ENCODE measurements at regions not wholly inside any gene's neighbourhood (a gene's known extent, or its start where the extent isn't known, plus 50 kb on each side); places are given as distances from the start of the nearest gene placed in this dataset.

DNA sequence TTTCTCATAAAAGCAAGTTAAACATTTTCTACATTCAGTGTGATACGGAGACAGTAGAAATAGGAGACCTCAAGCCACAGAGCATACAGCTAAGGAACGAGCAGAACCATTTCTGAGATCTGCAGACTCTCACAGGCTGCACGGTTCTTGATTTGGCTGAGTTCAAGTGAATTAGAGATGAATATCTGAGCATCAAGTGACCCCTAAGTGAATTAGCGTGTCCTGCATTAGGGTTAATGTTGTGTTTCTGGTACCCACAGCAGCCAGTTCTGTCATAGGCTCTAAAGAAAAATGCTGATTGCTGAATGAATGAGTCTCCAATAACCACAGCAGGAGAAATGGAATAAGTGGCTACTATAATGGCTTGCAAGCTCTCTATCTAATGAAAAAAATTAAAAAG lies 265.9 kb upstream of the SYT4 start:
- intact Hi-C loops (cut with DNase I, micrococcal nuclease), result no loop called here
- Mint-ChIP-seq H3K9me3 (peaks cover 4% of the 10 kb centered on the region), H3K36me3 (ENCODE audit: low read depth) (no peaks in the 10 kb centered on the region), H3K27me3 (no peaks in the 10 kb centered on the region), H3K27ac (no peak overlapping the region), H3K4me3 (no peak overlapping the region), H3K4me1 (ENCODE audit: low read depth) (no peaks in the 10 kb centered on the region)
- ATAC-seq (ENCODE audit: poor library complexity) (no peak), DNase-seq (no peak)
- ChIA-PET POLR2A (no interaction called here), CTCF (no interaction called here)
- Histone ChIP-seq H3K4me3 (ENCODE audit: low read length) (no peak overlapping the region), H3K9me3 (ENCODE audit: control insufficient read depth in 1 of 2, insufficient read depth in 1 of 2, low read length in 2 of 2) (no peaks in the 10 kb centered on the region), H3K36me3 (ENCODE audit: insufficient read depth, low read length) (no peaks in the 10 kb centered on the region), H3K4me1 (ENCODE audit: insufficient read depth, low read length) (no peaks in the 10 kb centered on the region), H3K27me3 (ENCODE audit: control insufficient read depth in 1 of 2, insufficient read depth in 2 of 2, low read length in 2 of 2) (no peaks in the 10 kb centered on the region), H3K27ac (ENCODE audit: low read depth in 1 of 2, low read length in 2 of 2) (no peak overlapping the region)
- TF ChIP-seq, protein P1, sequence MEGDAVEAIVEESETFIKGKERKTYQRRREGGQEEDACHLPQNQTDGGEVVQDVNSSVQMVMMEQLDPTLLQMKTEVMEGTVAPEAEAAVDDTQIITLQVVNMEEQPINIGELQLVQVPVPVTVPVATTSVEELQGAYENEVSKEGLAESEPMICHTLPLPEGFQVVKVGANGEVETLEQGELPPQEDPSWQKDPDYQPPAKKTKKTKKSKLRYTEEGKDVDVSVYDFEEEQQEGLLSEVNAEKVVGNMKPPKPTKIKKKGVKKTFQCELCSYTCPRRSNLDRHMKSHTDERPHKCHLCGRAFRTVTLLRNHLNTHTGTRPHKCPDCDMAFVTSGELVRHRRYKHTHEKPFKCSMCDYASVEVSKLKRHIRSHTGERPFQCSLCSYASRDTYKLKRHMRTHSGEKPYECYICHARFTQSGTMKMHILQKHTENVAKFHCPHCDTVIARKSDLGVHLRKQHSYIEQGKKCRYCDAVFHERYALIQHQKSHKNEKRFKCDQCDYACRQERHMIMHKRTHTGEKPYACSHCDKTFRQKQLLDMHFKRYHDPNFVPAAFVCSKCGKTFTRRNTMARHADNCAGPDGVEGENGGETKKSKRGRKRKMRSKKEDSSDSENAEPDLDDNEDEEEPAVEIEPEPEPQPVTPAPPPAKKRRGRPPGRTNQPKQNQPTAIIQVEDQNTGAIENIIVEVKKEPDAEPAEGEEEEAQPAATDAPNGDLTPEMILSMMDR (IDR thresholded peaks at IDR 0.05), result no peak

DNA sequence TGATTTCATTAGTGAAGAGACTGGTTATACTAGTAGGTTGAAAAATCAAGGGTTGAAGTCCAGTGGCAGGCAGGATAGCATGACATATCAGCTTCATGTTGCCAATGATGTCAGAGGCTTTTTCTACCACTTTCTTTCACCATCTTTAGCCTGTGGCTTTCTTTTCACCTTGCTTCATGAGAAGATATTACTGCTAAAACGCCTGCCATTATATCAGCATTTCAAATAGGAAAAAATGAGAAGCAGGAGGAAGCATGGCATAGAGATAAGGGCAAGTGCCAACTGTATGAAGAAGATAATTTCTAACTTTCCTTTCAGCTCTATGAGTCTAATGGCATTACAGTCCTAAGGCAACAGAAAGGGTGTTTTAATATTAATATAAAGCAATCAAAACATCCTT lies 270.2 kb upstream of the SYT4 start:
- Mint-ChIP-seq H3K4me3 (no peak overlapping the region), H3K9me3 (peaks cover 14% of the 10 kb centered on the region), H3K36me3 (ENCODE audit: low read depth) (no peaks in the 10 kb centered on the region), H3K27me3 (no peaks in the 10 kb centered on the region), H3K4me1 (ENCODE audit: low read depth) (no peaks in the 10 kb centered on the region), H3K27ac (no peak overlapping the region)
- TF ChIP-seq, protein P1 (IDR thresholded peaks at IDR 0.05), result no peak
- Histone ChIP-seq H3K27me3 (ENCODE audit: control insufficient read depth in 1 of 2, insufficient read depth in 2 of 2, low read length in 2 of 2) (no peaks in the 10 kb centered on the region), H3K4me3 (ENCODE audit: low read length) (no peak overlapping the region), H3K36me3 (ENCODE audit: insufficient read depth, low read length) (no peaks in the 10 kb centered on the region), H3K27ac (ENCODE audit: low read depth in 1 of 2, low read length in 2 of 2) (no peak overlapping the region), H3K9me3 (ENCODE audit: control insufficient read depth in 1 of 2, insufficient read depth in 1 of 2, low read length in 2 of 2) (peaks cover 5 to 6% of the 10 kb centered on the region in 2 experiments), H3K4me1 (ENCODE audit: insufficient read depth, low read length) (no peaks in the 10 kb centered on the region)
- no peak for DNase-seq
- CTCF ChIA-PET, result no interaction called here
- intact Hi-C loops (cut with DNase I, micrococcal nuclease), result no loop called here
- POLR2A ChIA-PET, result no interaction called here
- no peak for ATAC-seq (ENCODE audit: poor library complexity)

DNA sequence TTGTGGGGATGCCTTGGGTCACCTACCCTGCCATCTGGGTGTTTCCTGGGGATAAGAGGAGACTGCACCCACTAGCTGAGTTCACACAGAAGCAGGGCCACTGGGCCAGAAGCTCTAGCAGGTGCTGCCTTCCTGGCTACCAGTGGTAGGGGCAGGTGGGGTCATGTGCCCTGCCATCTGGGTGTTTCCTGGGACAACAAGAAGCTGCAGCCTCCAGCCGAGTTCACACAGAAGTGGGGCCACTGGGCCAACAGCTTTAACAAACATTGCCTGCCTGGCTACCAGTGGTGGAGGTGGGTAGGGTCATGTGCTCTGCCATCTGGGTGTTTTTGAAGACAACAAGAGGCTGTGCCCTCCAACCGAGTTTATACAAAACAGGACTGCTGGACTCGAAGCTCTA lies 282.2 kb upstream of the SYT4 start:
- no peak overlapping the region for H3K4me3 ChIP-seq (ENCODE audit: low read length)
- ATAC-seq (ENCODE audit: poor library complexity) (no peak), DNase-seq (no peak)
- H3K9me3 ChIP-seq (ENCODE audit: control insufficient read depth in 1 of 2, insufficient read depth in 1 of 2, low read length in 2 of 2), result peaks cover 0 to 10% of the 10 kb centered on the region in 2 experiments
- H3K4me3 Mint-ChIP-seq, result no peak overlapping the region
- H3K27ac ChIP-seq (ENCODE audit: low read depth in 1 of 2, low read length in 2 of 2), result no peak overlapping the region
- H3K36me3 ChIP-seq (ENCODE audit: insufficient read depth, low read length), result no peaks in the 10 kb centered on the region
- no peak overlapping the region for H3K27ac Mint-ChIP-seq
- H3K27me3 Mint-ChIP-seq, result no peaks in the 10 kb centered on the region
- intact Hi-C loops (cut with DNase I, micrococcal nuclease), result no loop called here
- H3K36me3 Mint-ChIP-seq (ENCODE audit: low read depth), result no peaks in the 10 kb centered on the region
- ChIA-PET CTCF (no interaction called here), POLR2A (no interaction called here)
- peaks cover 5% of the 10 kb centered on the region for H3K9me3 Mint-ChIP-seq
- TF ChIP-seq, protein P1 (IDR thresholded peaks at IDR 0.05), result no peak
- H3K4me1 ChIP-seq (ENCODE audit: insufficient read depth, low read length), result no peaks in the 10 kb centered on the region
- no peaks in the 10 kb centered on the region for H3K4me1 Mint-ChIP-seq (ENCODE audit: low read depth)
- no peaks in the 10 kb centered on the region for H3K27me3 ChIP-seq (ENCODE audit: control insufficient read depth in 1 of 2, insufficient read depth in 2 of 2, low read length in 2 of 2)
